ENCODE measurements at regions not wholly inside any gene's neighbourhood (a gene's known extent, or its start where the extent isn't known, plus 50 kb on each side); places are given as distances from the start of the nearest gene placed in this dataset.

GRCh38 chr10:4754143-4754542, 71.9 kb upstream of the AKR1E2 start:
- TF ChIP-seq CTCF (IDR thresholded peaks at IDR 0.05) (no peak), POLR2A (IDR thresholded peaks at IDR 0.05) (no peak)

Data from thyroid gland (tissue), 4 donors.